GM12891 (cell line): ENCODE measurements at regions not wholly inside any gene's neighbourhood (a gene's known extent, or its start where the extent isn't known, plus 50 kb on each side); places are given as distances from the start of the nearest gene placed in this dataset.

Experiments
- PAX5 ChIP-seq: IDR thresholded peaks from 2 replicates; pipeline ENCODE4 v1.6.1; 2011; ENCODE audit warnings: low read length, moderate library complexity, mild to moderate bottlenecking; ENCODE audit not compliant: insufficient read depth, severe bottlenecking
- POLR2A ChIP-seq: IDR thresholded peaks from 2 replicates; pipeline ENCODE4 v1.6.1; 2011; ENCODE audit warnings: low read depth, low read length, control low read depth
- POLR2AphosphoS5 ChIP-seq: IDR thresholded peaks from 2 replicates; pipeline ENCODE4 v1.6.1; 2011; ENCODE audit warnings: low read depth, low read length, control low read depth
- TAF1 ChIP-seq: IDR thresholded peaks from 2 replicates; pipeline ENCODE4 v1.6.1; 2011; ENCODE audit warnings: low read depth, low read length, control low read depth

- TF ChIP-seq POLR2AphosphoS5 (no peak), PAX5 (no peak), POLR2A (no peak), TAF1 (no peak)
Observed at GRCh38 chr2:134178138-134178877, 75.6 kb upstream of the MGAT5 start.
